CD8-positive, alpha-beta memory T cell (primary cell): ENCODE measurements at regions not wholly inside any gene's neighbourhood (a gene's known extent, or its start where the extent isn't known, plus 50 kb on each side); places are given as distances from the start of the nearest gene placed in this dataset.

Experiments used
- CTCF ChIA-PET: fragments of 350-600 bp; sonication (Branson Sonifier 250); formaldehyde crosslinking; loops from one replicate; lab custom pipeline; 2021; ENCODE audit warnings: antibody characterized with exemption; lab: Charles Lee
- POLR2A ChIA-PET: fragments of 350-600 bp; sonication (Branson Sonifier 250); formaldehyde crosslinking; loops from one replicate; lab custom pipeline; 2021; ENCODE audit warnings: antibody characterized with exemption; lab: Charles Lee
- DNase-seq, 5 donors: peaks; one replicate each; pipeline versions ENCODE4 v3.0.0 to v3.0.0-alpha.2; 2020 to 2022; ENCODE audit warnings: mixed read lengths in 1 of 5
- H3K27ac ChIP-seq: one replicate; pipeline ENCODE4 v1.7.0; 2013; ENCODE audit warnings: low read depth, mild to moderate bottlenecking, low read length, moderate library complexity
- H3K27me3 ChIP-seq: 2 replicates; pipeline ENCODE4 v1.7.0; 2013; ENCODE audit warnings: low read length, mild to moderate bottlenecking; ENCODE audit not compliant: insufficient read depth, poor library complexity, severe bottlenecking
- H3K36me3 ChIP-seq: 2 replicates; pipeline ENCODE4 v1.7.0; 2013; ENCODE audit warnings: mild to moderate bottlenecking, low read length, moderate library complexity; ENCODE audit not compliant: insufficient read depth
- H3K4me1 ChIP-seq: 2 replicates; pipeline ENCODE4 v1.7.0; 2013; ENCODE audit warnings: mild to moderate bottlenecking, low read length, moderate library complexity; ENCODE audit not compliant: insufficient read depth
- H3K4me3 ChIP-seq: 2 replicates; pipeline ENCODE4 v1.7.0; 2013; ENCODE audit warnings: mild to moderate bottlenecking, low read length
- H3K9me3 ChIP-seq: 2 replicates; pipeline ENCODE4 v1.7.0; 2013; ENCODE audit warnings: mild to moderate bottlenecking, low read length
- H3K27ac Mint-ChIP-seq, 8 donors: one replicate each; pipeline ENCODE4 v1.8.0; 2020 to 2021; ENCODE audit warnings: mixed read lengths in 8 of 8, mild to moderate bottlenecking in 6 of 8, inconsistent platforms in 3 of 8, moderate library complexity in 3 of 8
- H3K27me3 Mint-ChIP-seq, 2 donors: one replicate each; pipeline ENCODE4 v1.8.0; 2020 to 2021; ENCODE audit warnings: mixed read lengths in 2 of 2, mild to moderate bottlenecking in 1 of 2, moderate library complexity in 1 of 2
- H3K36me3 Mint-ChIP-seq, 3 donors: one replicate each; pipeline ENCODE4 v1.8.0; 2020 to 2021; ENCODE audit warnings: mixed read lengths in 3 of 3, inconsistent platforms in 1 of 3, mild to moderate bottlenecking in 1 of 3
- H3K4me1 Mint-ChIP-seq, 3 donors: one replicate each; pipeline ENCODE4 v1.8.0; 2020 to 2021; ENCODE audit warnings: mixed read lengths in 3 of 3, inconsistent platforms in 1 of 3, mild to moderate bottlenecking in 1 of 3
- H3K4me3 Mint-ChIP-seq, 7 donors: one replicate each; pipeline ENCODE4 v1.8.0; 2020 to 2021; ENCODE audit warnings: mixed read lengths in 7 of 7, mild to moderate bottlenecking in 6 of 7, moderate library complexity in 4 of 7, inconsistent platforms in 2 of 7
- H3K9me3 Mint-ChIP-seq, 5 donors: one replicate each; pipeline ENCODE4 v1.8.0; 2020 to 2022; ENCODE audit warnings: mixed read lengths in 5 of 5, mild to moderate bottlenecking in 3 of 5, moderate library complexity in 2 of 5, inconsistent platforms in 1 of 5

GRCh38 chr16:47892999-47893398 lies 262.8 kb downstream of the ABCC12 start:
- ChIA-PET CTCF (no interaction called here), POLR2A (no interaction called here)
- Mint-ChIP-seq H3K4me1 (no peaks in the 10 kb centered on the region), H3K36me3 (no peaks in the 10 kb centered on the region), H3K27ac (no peak overlapping the region), H3K27me3 (peaks cover 9 to 13% of the 10 kb centered on the region in 2 donors), H3K4me3 (no peak overlapping the region), H3K9me3 (peaks cover 0 to 7% (median 2%) of the 10 kb centered on the region in 5 donors)
- H3K4me3 ChIP-seq: no peak overlapping the region
- no peak overlapping the region for H3K27ac ChIP-seq
- DNase-seq: no peak
- peaks cover 3% of the 10 kb centered on the region for H3K27me3 ChIP-seq
- H3K4me1 ChIP-seq: no peaks in the 10 kb centered on the region
- no peaks in the 10 kb centered on the region for H3K36me3 ChIP-seq
- H3K9me3 ChIP-seq: no peaks in the 10 kb centered on the region

GRCh38 chr16:47888734-47889133 lies 267.1 kb downstream of the ABCC12 start:
- H3K36me3 ChIP-seq: no peaks in the 10 kb centered on the region
- no peak overlapping the region for H3K27ac ChIP-seq
- ChIA-PET CTCF (no interaction called here), POLR2A (no interaction called here)
- no peaks in the 10 kb centered on the region for H3K36me3 Mint-ChIP-seq
- H3K27me3 Mint-ChIP-seq: peaks cover 13 to 26% of the 10 kb centered on the region in 2 donors
- peaks cover 0 to 6% (median 0%) of the 10 kb centered on the region in 5 donors for H3K9me3 Mint-ChIP-seq
- H3K27me3 ChIP-seq: peaks cover 7% of the 10 kb centered on the region
- no peak for DNase-seq
- no peak overlapping the region for H3K4me3 Mint-ChIP-seq
- no peaks in the 10 kb centered on the region for H3K9me3 ChIP-seq
- no peaks in the 10 kb centered on the region for H3K4me1 ChIP-seq
- H3K27ac Mint-ChIP-seq: no peak overlapping the region
- no peak overlapping the region for H3K4me3 ChIP-seq
- no peaks in the 10 kb centered on the region for H3K4me1 Mint-ChIP-seq

GRCh38 chr16:47888142-47888541 lies 267.7 kb downstream of the ABCC12 start:
- no peak overlapping the region for H3K27ac Mint-ChIP-seq
- no peak for DNase-seq
- ChIA-PET CTCF (no interaction called here), POLR2A (interaction anchor here (0.6 kb wide), 1 partner anchor 9 kb away, joined by 3 read pairs; no protein-coding TSS in a partner anchor)
- H3K9me3 Mint-ChIP-seq: peaks cover 0 to 6% (median 0%) of the 10 kb centered on the region in 5 donors
- H3K36me3 Mint-ChIP-seq: no peaks in the 10 kb centered on the region
- peaks cover 13 to 26% of the 10 kb centered on the region in 2 donors for H3K27me3 Mint-ChIP-seq
- H3K4me1 Mint-ChIP-seq: no peaks in the 10 kb centered on the region
- H3K9me3 ChIP-seq: no peaks in the 10 kb centered on the region
- no peak overlapping the region for H3K4me3 ChIP-seq
- H3K36me3 ChIP-seq: no peaks in the 10 kb centered on the region
- no peak overlapping the region for H3K4me3 Mint-ChIP-seq
- no peaks in the 10 kb centered on the region for H3K4me1 ChIP-seq
- peaks cover 7% of the 10 kb centered on the region for H3K27me3 ChIP-seq
- no peak overlapping the region for H3K27ac ChIP-seq

GRCh38 chr16:47887496-47887895 lies 268.3 kb downstream of the ABCC12 start:
- no peaks in the 10 kb centered on the region for H3K4me1 Mint-ChIP-seq
- DNase-seq: no peak
- peaks cover 7% of the 10 kb centered on the region for H3K27me3 ChIP-seq
- CTCF ChIA-PET: no interaction called here
- no peaks in the 10 kb centered on the region for H3K36me3 Mint-ChIP-seq
- H3K4me3 Mint-ChIP-seq: no peak overlapping the region
- no peak overlapping the region for H3K4me3 ChIP-seq
- H3K27ac Mint-ChIP-seq: no peak overlapping the region
- H3K36me3 ChIP-seq: no peaks in the 10 kb centered on the region
- POLR2A ChIA-PET: no interaction called here
- H3K27me3 Mint-ChIP-seq: peaks cover 13 to 26% of the 10 kb centered on the region in 2 donors
- no peak overlapping the region for H3K27ac ChIP-seq
- no peaks in the 10 kb centered on the region for H3K9me3 ChIP-seq
- peaks cover 0 to 6% (median 0%) of the 10 kb centered on the region in 5 donors for H3K9me3 Mint-ChIP-seq
- no peaks in the 10 kb centered on the region for H3K4me1 ChIP-seq

GRCh38 chr16:47886631-47887415 lies 269.0 kb downstream of the ABCC12 start:
- no peak overlapping the region for H3K4me3 Mint-ChIP-seq
- H3K4me3 ChIP-seq: no peak overlapping the region
- no peaks in the 10 kb centered on the region for H3K9me3 ChIP-seq
- H3K4me1 Mint-ChIP-seq: no peaks in the 10 kb centered on the region
- no peak overlapping the region for H3K27ac Mint-ChIP-seq
- no peak for DNase-seq
- POLR2A ChIA-PET: no interaction called here
- H3K27ac ChIP-seq: no peak overlapping the region
- H3K4me1 ChIP-seq: no peaks in the 10 kb centered on the region
- CTCF ChIA-PET: no interaction called here
- H3K36me3 Mint-ChIP-seq: no peaks in the 10 kb centered on the region
- H3K9me3 Mint-ChIP-seq: peaks cover 0 to 6% (median 0%) of the 10 kb centered on the region in 5 donors
- peaks cover 15 to 26% of the 10 kb centered on the region in 2 donors for H3K27me3 Mint-ChIP-seq
- H3K27me3 ChIP-seq: peaks cover 7% of the 10 kb centered on the region
- H3K36me3 ChIP-seq: no peaks in the 10 kb centered on the region

GRCh38 chr16:47886139-47886538 lies 269.7 kb downstream of the ABCC12 start:
- POLR2A ChIA-PET: no interaction called here
- H3K4me1 ChIP-seq: no peaks in the 10 kb centered on the region
- no peaks in the 10 kb centered on the region for H3K9me3 ChIP-seq
- DNase-seq: no peak
- Mint-ChIP-seq H3K4me1 (no peaks in the 10 kb centered on the region), H3K9me3 (peaks cover 0 to 6% (median 0%) of the 10 kb centered on the region in 5 donors), H3K27ac (no peak overlapping the region), H3K4me3 (no peak overlapping the region), H3K36me3 (no peaks in the 10 kb centered on the region), H3K27me3 (peaks cover 15 to 26% of the 10 kb centered on the region in 2 donors)
- H3K36me3 ChIP-seq: no peaks in the 10 kb centered on the region
- CTCF ChIA-PET: interaction anchor here (1.4 kb wide), 1 partner anchor 10 kb away, joined by 3 read pairs; no protein-coding TSS in a partner anchor
- H3K4me3 ChIP-seq: no peak overlapping the region
- H3K27me3 ChIP-seq: peaks cover 7% of the 10 kb centered on the region
- H3K27ac ChIP-seq: no peak overlapping the region

GRCh38 chr16:47885489-47885888 lies 270.3 kb downstream of the ABCC12 start:
- Histone ChIP-seq H3K4me1 (no peaks in the 10 kb centered on the region), H3K4me3 (no peak overlapping the region), H3K27ac (no peak overlapping the region), H3K27me3 (peaks cover 7% of the 10 kb centered on the region), H3K9me3 (no peaks in the 10 kb centered on the region), H3K36me3 (no peaks in the 10 kb centered on the region)
- no peak for DNase-seq
- peaks cover 15 to 26% of the 10 kb centered on the region in 2 donors for H3K27me3 Mint-ChIP-seq
- peaks cover 0 to 3% (median 0%) of the 10 kb centered on the region in 5 donors for H3K9me3 Mint-ChIP-seq
- H3K4me3 Mint-ChIP-seq: no peak overlapping the region
- POLR2A ChIA-PET: no interaction called here
- CTCF ChIA-PET: interaction anchor here (0.6 to 1.4 kb wide), 2 partner anchors 10 to 685 kb away, joined by 3 to 4 read pairs; no protein-coding TSS in a partner anchor
- no peak overlapping the region for H3K27ac Mint-ChIP-seq
- no peaks in the 10 kb centered on the region for H3K4me1 Mint-ChIP-seq
- H3K36me3 Mint-ChIP-seq: no peaks in the 10 kb centered on the region

GRCh38 chr16:47884116-47884725 lies 271.6 kb downstream of the ABCC12 start:
- no peak for DNase-seq
- no peaks in the 10 kb centered on the region for H3K4me1 Mint-ChIP-seq
- H3K36me3 ChIP-seq: no peaks in the 10 kb centered on the region
- H3K4me3 Mint-ChIP-seq: no peak overlapping the region
- POLR2A ChIA-PET: no interaction called here
- H3K9me3 Mint-ChIP-seq: peaks cover 0 to 3% (median 0%) of the 10 kb centered on the region in 5 donors
- no peaks in the 10 kb centered on the region for H3K36me3 Mint-ChIP-seq
- H3K27me3 Mint-ChIP-seq: peaks cover 10 to 26% of the 10 kb centered on the region in 2 donors
- H3K27ac ChIP-seq: no peak overlapping the region
- H3K9me3 ChIP-seq: no peaks in the 10 kb centered on the region
- CTCF ChIA-PET: no interaction called here
- H3K4me1 ChIP-seq: no peaks in the 10 kb centered on the region
- no peak overlapping the region for H3K27ac Mint-ChIP-seq
- H3K27me3 ChIP-seq: peaks cover 4% of the 10 kb centered on the region
- no peak overlapping the region for H3K4me3 ChIP-seq
